ENCODE measurements at regions not wholly inside any gene's neighbourhood (a gene's known extent, or its start where the extent isn't known, plus 50 kb on each side); places are given as distances from the start of the nearest gene placed in this dataset.

DNA sequence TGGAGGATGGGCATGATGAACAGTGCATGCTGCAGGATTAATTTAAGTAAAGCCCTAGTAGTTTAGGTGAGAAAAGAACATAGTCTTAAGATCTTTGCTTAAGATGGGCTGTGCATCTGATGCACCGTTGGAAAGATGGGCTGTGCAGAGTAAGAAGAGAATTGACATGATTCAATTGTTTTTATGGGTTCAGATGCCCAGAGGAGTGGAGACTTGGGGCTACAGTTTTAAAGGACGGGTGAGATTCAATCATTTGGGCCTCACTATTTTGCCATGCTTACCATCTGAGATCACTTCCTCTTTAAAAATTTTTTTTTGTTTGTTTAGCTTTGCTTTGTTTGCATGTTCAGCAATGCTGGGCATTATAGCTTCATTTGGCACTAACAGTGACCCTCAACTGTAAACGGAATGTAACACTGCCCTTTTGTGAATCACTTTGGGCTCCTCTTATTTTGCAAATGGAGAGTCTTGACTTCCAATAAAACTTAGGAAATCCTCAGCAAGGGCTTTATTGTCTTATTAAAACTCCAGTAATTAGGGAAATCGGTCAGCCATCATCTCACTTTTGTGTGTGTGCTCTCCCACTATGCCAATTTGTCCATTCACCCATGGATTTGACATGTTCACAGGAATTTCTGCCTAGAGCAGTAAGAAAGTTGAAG is 216.1 kb upstream of the TLL1 start:
- 74% methylated on average over 4 of the region's 4 CpGs for WGBS, 2 donors
- Histone ChIP-seq H3K4me1 (peaks cover 0 to 8% (median 5%) of the 10 kb centered on the region in 3 donors), H3K27me3 (no peaks in the 10 kb centered on the region), H3K36me3 (no peaks in the 10 kb centered on the region), H3K9me3 (no peaks in the 10 kb centered on the region), H3K4me3 (no peak overlapping the region), H3K27ac (no peak overlapping the region)
- FAIRE-seq: no peak
- no peak for ATAC-seq
- no peak for DNase-seq
- intact Hi-C loops (cut with DNase I): no loop called here
- TF ChIP-seq, protein P1, sequence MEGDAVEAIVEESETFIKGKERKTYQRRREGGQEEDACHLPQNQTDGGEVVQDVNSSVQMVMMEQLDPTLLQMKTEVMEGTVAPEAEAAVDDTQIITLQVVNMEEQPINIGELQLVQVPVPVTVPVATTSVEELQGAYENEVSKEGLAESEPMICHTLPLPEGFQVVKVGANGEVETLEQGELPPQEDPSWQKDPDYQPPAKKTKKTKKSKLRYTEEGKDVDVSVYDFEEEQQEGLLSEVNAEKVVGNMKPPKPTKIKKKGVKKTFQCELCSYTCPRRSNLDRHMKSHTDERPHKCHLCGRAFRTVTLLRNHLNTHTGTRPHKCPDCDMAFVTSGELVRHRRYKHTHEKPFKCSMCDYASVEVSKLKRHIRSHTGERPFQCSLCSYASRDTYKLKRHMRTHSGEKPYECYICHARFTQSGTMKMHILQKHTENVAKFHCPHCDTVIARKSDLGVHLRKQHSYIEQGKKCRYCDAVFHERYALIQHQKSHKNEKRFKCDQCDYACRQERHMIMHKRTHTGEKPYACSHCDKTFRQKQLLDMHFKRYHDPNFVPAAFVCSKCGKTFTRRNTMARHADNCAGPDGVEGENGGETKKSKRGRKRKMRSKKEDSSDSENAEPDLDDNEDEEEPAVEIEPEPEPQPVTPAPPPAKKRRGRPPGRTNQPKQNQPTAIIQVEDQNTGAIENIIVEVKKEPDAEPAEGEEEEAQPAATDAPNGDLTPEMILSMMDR (IDR thresholded peaks at IDR 0.05): no peak

DNA sequence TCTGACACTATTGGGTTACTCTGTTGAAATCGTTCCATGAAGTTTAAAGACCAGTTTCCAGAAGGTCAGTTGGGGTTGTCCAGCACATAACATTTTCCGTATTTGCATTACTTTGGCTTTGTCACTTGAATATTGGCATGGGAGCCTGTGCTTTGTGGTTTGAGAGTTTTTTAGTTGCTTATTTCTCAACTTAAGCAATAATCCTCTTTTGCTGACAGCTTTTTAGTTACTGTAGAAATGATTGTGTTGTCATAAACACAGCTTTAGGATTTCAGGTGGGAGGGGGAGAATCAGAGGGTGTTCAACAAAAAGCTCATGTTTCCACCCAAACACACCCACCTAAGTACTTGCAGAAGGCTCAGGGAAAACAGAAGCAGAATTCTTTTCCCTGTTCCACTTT is 210.7 kb upstream of the TLL1 start:
- H3K27me3 ChIP-seq: no peaks in the 10 kb centered on the region
- no peak for ATAC-seq
- H3K4me1 ChIP-seq: no peaks in the 10 kb centered on the region
- H3K9me3 ChIP-seq: no peaks in the 10 kb centered on the region
- WGBS, 2 donors: 47 to 49% methylated on average over 2 of the region's 2 CpGs
- H3K36me3 ChIP-seq: no peaks in the 10 kb centered on the region
- DNase-seq: no peak
- intact Hi-C loops (cut with DNase I): no loop called here
- no peak for FAIRE-seq
- no peak overlapping the region for H3K4me3 ChIP-seq
- H3K27ac ChIP-seq: no peak overlapping the region
- TF ChIP-seq, protein P1 (IDR thresholded peaks at IDR 0.05): no peak

DNA sequence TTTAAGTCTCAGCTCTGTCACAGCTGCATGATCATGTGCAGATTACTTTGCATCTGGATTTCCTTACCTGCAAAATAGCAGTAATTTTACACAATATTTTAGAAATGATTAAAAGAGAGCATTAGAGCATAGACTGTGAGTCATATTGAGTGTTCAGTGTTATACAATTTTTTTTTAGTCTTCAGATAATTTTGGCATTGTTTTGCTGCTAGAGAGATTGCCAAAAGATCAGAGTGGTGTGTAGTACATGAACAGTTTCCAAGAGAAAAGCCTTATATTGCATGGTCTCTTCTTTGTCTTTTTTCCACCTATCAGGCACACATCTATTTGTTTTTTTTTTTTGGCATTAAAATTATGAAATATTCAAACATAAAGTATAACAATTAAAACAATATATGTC is 209.6 kb upstream of the TLL1 start:
- no peak overlapping the region for H3K27ac ChIP-seq
- intact Hi-C loops (cut with DNase I): no loop called here
- H3K4me3 ChIP-seq: no peak overlapping the region
- H3K4me1 ChIP-seq: no peaks in the 10 kb centered on the region
- no peaks in the 10 kb centered on the region for H3K27me3 ChIP-seq
- TF ChIP-seq, protein P1 (IDR thresholded peaks at IDR 0.05): no peak
- DNase-seq: no peak
- no peak for FAIRE-seq
- H3K36me3 ChIP-seq: no peaks in the 10 kb centered on the region
- no peaks in the 10 kb centered on the region for H3K9me3 ChIP-seq
- no peak for ATAC-seq

DNA sequence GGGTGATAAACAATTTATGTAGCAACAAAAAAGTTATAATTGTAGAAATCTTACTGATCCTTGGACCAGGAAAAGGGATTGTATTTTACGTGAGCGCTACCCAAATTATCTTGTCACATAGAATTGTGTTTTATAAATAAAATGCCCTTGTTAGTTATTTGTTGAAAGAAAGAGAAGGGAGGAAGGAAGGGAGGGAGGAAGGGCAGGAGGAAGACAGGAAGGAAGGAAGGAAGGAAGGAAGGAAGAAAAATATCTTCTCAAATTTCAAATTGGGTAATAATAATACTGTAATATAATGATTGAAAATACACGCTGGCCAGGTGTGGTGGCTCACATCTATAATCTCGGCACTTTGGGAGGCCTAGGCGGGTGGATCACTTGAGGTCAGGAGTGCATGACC is 206.2 kb upstream of the TLL1 start:
- FAIRE-seq (no peak), ATAC-seq (no peak), DNase-seq (no peak)
- H3K27me3 ChIP-seq: no peaks in the 10 kb centered on the region
- TF ChIP-seq, protein P1 (IDR thresholded peaks at IDR 0.05): no peak
- intact Hi-C loops (cut with DNase I): no loop called here
- H3K36me3 ChIP-seq: no peaks in the 10 kb centered on the region
- WGBS, 2 donors: 89 to 96% methylated on average over 5 of the region's 5 CpGs
- H3K27ac ChIP-seq: no peak overlapping the region
- H3K4me1 ChIP-seq: no peaks in the 10 kb centered on the region
- H3K4me3 ChIP-seq: no peak overlapping the region
- no peaks in the 10 kb centered on the region for H3K9me3 ChIP-seq

- H3K4me1 ChIP-seq: no peaks in the 10 kb centered on the region
- ATAC-seq (no peak), FAIRE-seq (no peak), DNase-seq (no peak)
- 94 to 97% methylated on average over 1 of the region's 1 CpG for WGBS, 2 donors
- no peaks in the 10 kb centered on the region for H3K36me3 ChIP-seq
- intact Hi-C loops (cut with DNase I): no loop called here
- TF ChIP-seq, protein P1 (IDR thresholded peaks at IDR 0.05): no peak
- H3K27me3 ChIP-seq: no peaks in the 10 kb centered on the region
- H3K4me3 ChIP-seq: no peak overlapping the region
- H3K27ac ChIP-seq: no peak overlapping the region
- no peaks in the 10 kb centered on the region for H3K9me3 ChIP-seq
Observed at GRCh38 chr4:165667969-165668368, 205.1 kb upstream of the TLL1 start.

Data from pancreas (tissue), 10 donors.